ENCODE measurements at regions not wholly inside any gene's neighbourhood (a gene's known extent, or its start where the extent isn't known, plus 50 kb on each side); places are given as distances from the start of the nearest gene placed in this dataset.

GRCh38 chr15:69777356-69777755 is 320.4 kb downstream of the TLE3 start:
- Histone ChIP-seq H3K27ac (ENCODE audit: low read depth, low read length) (no peak overlapping the region), H3K27me3 (ENCODE audit: control insufficient read depth, insufficient read depth, low read length) (no peaks in the 10 kb centered on the region), H3K4me3 (ENCODE audit: low read depth, low read length) (no peak overlapping the region), H3K9me3 (ENCODE audit: control insufficient read depth, insufficient read depth, low read length) (no peaks in the 10 kb centered on the region)
- DNase-seq (ENCODE audit: low read depth, low spot score), result no peak
- TF ChIP-seq CTCF (IDR thresholded peaks at IDR 0.05; ENCODE audit: low read depth, low read length), result no peak
- ChIA-PET POLR2A (no interaction called here), CTCF (no interaction called here)

- Histone ChIP-seq H3K4me3 (ENCODE audit: low read depth, low read length) (no peak overlapping the region), H3K9me3 (ENCODE audit: control insufficient read depth, insufficient read depth, low read length) (no peaks in the 10 kb centered on the region), H3K27me3 (ENCODE audit: control insufficient read depth, insufficient read depth, low read length) (no peaks in the 10 kb centered on the region), H3K27ac (ENCODE audit: low read depth, low read length) (no peak overlapping the region)
- ChIA-PET POLR2A (no interaction called here), CTCF (no interaction called here)
- TF ChIP-seq CTCF (IDR thresholded peaks at IDR 0.05; ENCODE audit: low read depth, low read length), result no peak
- DNase-seq (ENCODE audit: low read depth, low spot score), result no peak
These were observed 317.3 kb downstream of the TLE3 start for GRCh38 chr15:69780374-69780773.

GRCh38 chr15:69780981-69781380 is 316.7 kb downstream of the TLE3 start:
- TF ChIP-seq CTCF (IDR thresholded peaks at IDR 0.05; ENCODE audit: low read depth, low read length), result no peak
- no peak for DNase-seq (ENCODE audit: low read depth, low spot score)
- Histone ChIP-seq H3K9me3 (ENCODE audit: control insufficient read depth, insufficient read depth, low read length) (no peaks in the 10 kb centered on the region), H3K27ac (ENCODE audit: low read depth, low read length) (no peak overlapping the region), H3K27me3 (ENCODE audit: control insufficient read depth, insufficient read depth, low read length) (no peaks in the 10 kb centered on the region), H3K4me3 (ENCODE audit: low read depth, low read length) (no peak overlapping the region)
- ChIA-PET CTCF (no interaction called here), POLR2A (no interaction called here)

GRCh38 chr15:69781411-69782125 is 316.1 kb downstream of the TLE3 start:
- Histone ChIP-seq H3K4me3 (ENCODE audit: low read depth, low read length) (no peak overlapping the region), H3K9me3 (ENCODE audit: control insufficient read depth, insufficient read depth, low read length) (no peaks in the 10 kb centered on the region), H3K27me3 (ENCODE audit: control insufficient read depth, insufficient read depth, low read length) (no peaks in the 10 kb centered on the region), H3K27ac (ENCODE audit: low read depth, low read length) (no peak overlapping the region)
- DNase-seq (ENCODE audit: low read depth, low spot score), result no peak
- POLR2A ChIA-PET, result no interaction called here
- CTCF ChIA-PET, result no interaction called here
- TF ChIP-seq CTCF (IDR thresholded peaks at IDR 0.05; ENCODE audit: low read depth, low read length), result no peak

GRCh38 chr15:69782139-69782658 is 315.5 kb downstream of the TLE3 start:
- no peaks in the 10 kb centered on the region for H3K9me3 ChIP-seq (ENCODE audit: control insufficient read depth, insufficient read depth, low read length)
- no peaks in the 10 kb centered on the region for H3K27me3 ChIP-seq (ENCODE audit: control insufficient read depth, insufficient read depth, low read length)
- no peak for TF ChIP-seq CTCF (IDR thresholded peaks at IDR 0.05; ENCODE audit: low read depth, low read length)
- ChIA-PET POLR2A (no interaction called here), CTCF (no interaction called here)
- H3K27ac ChIP-seq (ENCODE audit: low read depth, low read length), result no peak overlapping the region
- no peak overlapping the region for H3K4me3 ChIP-seq (ENCODE audit: low read depth, low read length)
- DNase-seq (ENCODE audit: low read depth, low spot score), result no peak

Measured in AG04450 (cell line).